MM.1S (cell line): ENCODE measurements at regions not wholly inside any gene's neighbourhood (a gene's known extent, or its start where the extent isn't known, plus 50 kb on each side); places are given as distances from the start of the nearest gene placed in this dataset.

Experiments
- DNase-seq: peaks from one replicate; pipeline ENCODE4 v3.0.0-alpha.2; 2015
- H2AFZ ChIP-seq: fragments of 300-600 bp; sonication (generic); 2 replicates; pipeline ENCODE4 v1.6.0; 2016; ENCODE audit warnings: antibody characterized with exemption, low read length
- H3F3A ChIP-seq: fragments of 300-600 bp; sonication (generic); 2 replicates; pipeline ENCODE4 v1.6.1; 2016; ENCODE audit warnings: mild to moderate bottlenecking, antibody characterized with exemption, low read length, moderate library complexity, mixed read lengths; ENCODE audit not compliant: insufficient read depth
- H3K27ac ChIP-seq: fragments of 300-600 bp; sonication (generic); 2 replicates; pipeline ENCODE4 v1.5.1; 2016; ENCODE audit warnings: mild to moderate bottlenecking, low read length
- H3K27me3 ChIP-seq: fragments of 300-600 bp; sonication (generic); replicated peaks from 2 replicates; pipeline ENCODE4 v1.6.0; 2016; ENCODE audit warnings: low read length; ENCODE audit not compliant: insufficient read depth
- H3K36me3 ChIP-seq: fragments of 300-600 bp; sonication (generic); replicated peaks from 2 replicates; pipeline ENCODE4 v1.6.1; 2016; ENCODE audit warnings: mild to moderate bottlenecking, low read length, mixed read lengths; ENCODE audit not compliant: insufficient read depth
- H3K4me1 ChIP-seq: fragments of 300-600 bp; sonication (generic); 2 replicates; pipeline ENCODE4 v1.6.1; 2016; ENCODE audit warnings: low read length, mixed read lengths
- H3K4me2 ChIP-seq: fragments of 300-600 bp; sonication (generic); 2 replicates; pipeline ENCODE4 v1.6.0; 2016; ENCODE audit warnings: low read depth, low read length
- H3K4me3 ChIP-seq: fragments of 300-600 bp; sonication (generic); 2 replicates; pipeline ENCODE4 v1.5.1; 2016; ENCODE audit warnings: low read length, mixed read lengths
- H3K79me2 ChIP-seq: fragments of 300-600 bp; sonication (generic); 2 replicates; pipeline ENCODE4 v1.6.1; 2016; ENCODE audit warnings: mixed run types, low read length, mixed read lengths
- H3K9ac ChIP-seq: fragments of 300-600 bp; sonication (generic); 2 replicates; pipeline ENCODE4 v1.6.1; 2016; ENCODE audit warnings: low read length, mixed read lengths
- H3K9me2 ChIP-seq: fragments of 300-600 bp; sonication (generic); replicated peaks from 2 replicates; pipeline ENCODE4 v1.6.1; 2016; ENCODE audit warnings: mild to moderate bottlenecking, low read length, mixed read lengths; ENCODE audit not compliant: insufficient read depth
- H3K9me3 ChIP-seq: fragments of 300-600 bp; sonication (generic); replicated peaks from 2 replicates; pipeline ENCODE4 v1.6.1; 2016; ENCODE audit warnings: mild to moderate bottlenecking, low read length, mixed read lengths; ENCODE audit not compliant: insufficient read depth
- H4K20me1 ChIP-seq: fragments of 300-600 bp; sonication (generic); 2 replicates; pipeline ENCODE4 v1.6.1; 2016; ENCODE audit warnings: mild to moderate bottlenecking, low read length, moderate library complexity, mixed read lengths; ENCODE audit not compliant: insufficient read depth
- EZH2 ChIP-seq: fragments of 300-600 bp; sonication (generic); optimal IDR thresholded peaks from 2 replicates; pipeline ENCODE3; 2017; ENCODE audit warnings: low read depth, mild to moderate bottlenecking, antibody characterized with exemption, low read length, mixed read lengths
- EZH2phosphoT487 ChIP-seq: fragments of 300-600 bp; sonication (generic); IDR thresholded peaks from 2 replicates; pipeline ENCODE4 v1.6.1; 2018; ENCODE audit warnings: antibody characterized with exemption, low read length
- TF ChIP-seq, protein P1 (sequence below): fragments of 300-600 bp; sonication (generic); IDR thresholded peaks from 2 replicates; pipeline ENCODE4 v1.5.1; 2016; ENCODE audit warnings: antibody characterized with exemption, low read length, mixed read lengths

DNA sequence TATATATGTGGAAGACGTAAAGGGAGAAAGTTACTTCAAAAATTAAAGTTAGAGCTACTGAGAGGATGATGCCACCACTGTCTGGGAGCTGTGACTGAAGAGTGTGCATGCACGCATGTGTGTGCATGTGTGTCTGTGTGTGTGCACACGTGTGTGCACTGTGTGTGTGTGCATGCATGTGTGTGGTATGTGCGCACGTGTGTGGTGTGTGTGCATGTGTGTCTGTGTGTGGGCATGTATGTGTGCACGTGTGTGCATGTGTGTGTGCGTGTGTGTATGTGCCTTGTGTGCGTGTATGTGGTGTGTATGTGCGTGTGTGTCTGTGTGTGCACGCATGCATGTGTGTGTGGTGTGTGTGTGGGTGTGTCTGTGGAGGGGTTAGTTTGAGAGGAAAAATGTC, 473.4 kb downstream of the CMPK2 start:
- Histone ChIP-seq H3K79me2 (no peaks in the 10 kb centered on the region), H3K4me1 (no peaks in the 10 kb centered on the region), H4K20me1 (no peaks in the 10 kb centered on the region), H3K4me2 (no peak overlapping the region), H3K36me3 (no peaks in the 10 kb centered on the region), H3K9ac (no peak overlapping the region), H3K9me2 (no peaks in the 10 kb centered on the region), H3K27me3 (no peaks in the 10 kb centered on the region), H2AFZ (no peak overlapping the region), H3K4me3 (no peak overlapping the region), H3K27ac (no peak overlapping the region), H3K9me3 (no peaks in the 10 kb centered on the region), H3F3A (no peaks in the 10 kb centered on the region)
- DNase-seq = no peak
- TF ChIP-seq, protein P1, sequence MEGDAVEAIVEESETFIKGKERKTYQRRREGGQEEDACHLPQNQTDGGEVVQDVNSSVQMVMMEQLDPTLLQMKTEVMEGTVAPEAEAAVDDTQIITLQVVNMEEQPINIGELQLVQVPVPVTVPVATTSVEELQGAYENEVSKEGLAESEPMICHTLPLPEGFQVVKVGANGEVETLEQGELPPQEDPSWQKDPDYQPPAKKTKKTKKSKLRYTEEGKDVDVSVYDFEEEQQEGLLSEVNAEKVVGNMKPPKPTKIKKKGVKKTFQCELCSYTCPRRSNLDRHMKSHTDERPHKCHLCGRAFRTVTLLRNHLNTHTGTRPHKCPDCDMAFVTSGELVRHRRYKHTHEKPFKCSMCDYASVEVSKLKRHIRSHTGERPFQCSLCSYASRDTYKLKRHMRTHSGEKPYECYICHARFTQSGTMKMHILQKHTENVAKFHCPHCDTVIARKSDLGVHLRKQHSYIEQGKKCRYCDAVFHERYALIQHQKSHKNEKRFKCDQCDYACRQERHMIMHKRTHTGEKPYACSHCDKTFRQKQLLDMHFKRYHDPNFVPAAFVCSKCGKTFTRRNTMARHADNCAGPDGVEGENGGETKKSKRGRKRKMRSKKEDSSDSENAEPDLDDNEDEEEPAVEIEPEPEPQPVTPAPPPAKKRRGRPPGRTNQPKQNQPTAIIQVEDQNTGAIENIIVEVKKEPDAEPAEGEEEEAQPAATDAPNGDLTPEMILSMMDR = no peak
- no peak for TF ChIP-seq EZH2
- no peak for TF ChIP-seq EZH2phosphoT487

DNA sequence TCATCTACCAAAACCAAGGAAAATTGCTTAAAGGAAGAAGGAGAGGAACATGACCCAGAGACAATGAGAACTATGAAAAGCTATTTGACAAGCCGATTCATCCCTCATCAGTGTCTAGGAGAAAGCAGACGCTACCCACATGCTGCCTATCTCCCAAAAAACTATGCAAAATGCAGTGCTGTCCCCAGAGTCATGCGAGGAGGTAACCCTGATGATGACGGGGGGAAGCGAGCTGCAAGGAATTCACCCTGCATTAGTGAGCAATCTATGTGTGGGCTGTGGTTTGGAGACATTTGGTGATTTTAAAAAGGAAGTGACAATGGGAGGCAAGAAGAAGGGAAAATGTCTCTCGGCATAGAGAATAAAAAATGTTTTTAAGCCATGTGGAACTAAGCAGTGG, 472.7 kb downstream of the CMPK2 start:
- Histone ChIP-seq H3F3A (no peaks in the 10 kb centered on the region), H3K4me1 (no peaks in the 10 kb centered on the region), H3K27me3 (no peaks in the 10 kb centered on the region), H3K79me2 (no peaks in the 10 kb centered on the region), H2AFZ (no peak overlapping the region), H3K27ac (no peak overlapping the region), H3K9me3 (no peaks in the 10 kb centered on the region), H4K20me1 (no peaks in the 10 kb centered on the region), H3K4me2 (no peak overlapping the region), H3K4me3 (no peak overlapping the region), H3K9ac (no peak overlapping the region), H3K9me2 (no peaks in the 10 kb centered on the region), H3K36me3 (no peaks in the 10 kb centered on the region)
- no peak for DNase-seq
- no peak for TF ChIP-seq EZH2
- TF ChIP-seq EZH2phosphoT487 = no peak
- TF ChIP-seq, protein P1 = no peak

DNA sequence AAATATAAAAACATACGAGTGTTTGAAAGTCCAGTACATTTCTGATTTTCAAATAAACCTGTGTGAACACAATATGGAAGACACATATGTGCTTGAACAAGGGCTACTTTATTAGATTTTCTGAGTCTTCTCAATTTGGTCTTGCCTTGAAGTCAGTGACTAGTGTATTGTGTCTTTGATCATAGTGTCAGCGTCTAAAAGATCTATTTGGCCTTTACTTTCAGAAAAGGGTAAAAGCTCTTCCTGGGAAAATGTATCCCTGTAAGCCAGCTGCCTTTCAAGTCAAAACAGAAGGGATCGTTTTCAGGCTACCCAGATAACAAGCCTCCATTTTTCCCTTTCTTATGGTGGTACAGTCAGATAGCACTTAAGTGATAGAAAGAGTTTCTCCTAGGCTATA, 471.9 kb downstream of the CMPK2 start:
- Histone ChIP-seq H3K27me3 (no peaks in the 10 kb centered on the region), H3K4me3 (no peak overlapping the region), H3K9ac (no peak overlapping the region), H4K20me1 (no peaks in the 10 kb centered on the region), H2AFZ (no peak overlapping the region), H3F3A (no peaks in the 10 kb centered on the region), H3K27ac (no peak overlapping the region), H3K36me3 (no peaks in the 10 kb centered on the region), H3K4me1 (no peaks in the 10 kb centered on the region), H3K4me2 (no peak overlapping the region), H3K79me2 (no peaks in the 10 kb centered on the region), H3K9me3 (no peaks in the 10 kb centered on the region), H3K9me2 (no peaks in the 10 kb centered on the region)
- no peak for DNase-seq
- no peak for TF ChIP-seq EZH2phosphoT487
- no peak for TF ChIP-seq EZH2
- TF ChIP-seq, protein P1 = no peak

DNA sequence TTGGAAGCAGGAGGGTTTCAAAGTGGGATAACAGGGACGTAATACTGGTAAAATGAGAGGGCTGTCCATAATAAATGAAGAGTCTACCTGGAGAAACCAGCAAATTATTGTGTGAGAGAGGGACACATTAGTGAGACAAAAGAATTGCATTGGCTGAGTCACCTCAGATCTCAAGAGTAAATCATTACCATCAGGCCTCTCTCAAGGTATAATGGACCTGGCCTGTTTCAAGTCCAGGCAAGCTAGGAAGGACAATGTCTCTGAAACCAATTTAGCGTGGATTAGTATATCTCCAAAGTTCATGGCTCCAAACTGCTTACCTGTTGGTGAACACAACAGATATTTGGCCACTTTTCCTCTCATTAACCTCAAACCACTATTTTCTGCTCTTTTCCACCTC, 471.4 kb downstream of the CMPK2 start:
- no peaks in the 10 kb centered on the region for H3K9me3 ChIP-seq
- no peaks in the 10 kb centered on the region for H4K20me1 ChIP-seq
- H3K4me1 ChIP-seq = no peaks in the 10 kb centered on the region
- no peak overlapping the region for H3K4me2 ChIP-seq
- H3K4me3 ChIP-seq = no peak overlapping the region
- H2AFZ ChIP-seq = no peak overlapping the region
- no peaks in the 10 kb centered on the region for H3F3A ChIP-seq
- H3K27me3 ChIP-seq = no peaks in the 10 kb centered on the region
- H3K36me3 ChIP-seq = no peaks in the 10 kb centered on the region
- H3K9ac ChIP-seq = no peak overlapping the region
- no peaks in the 10 kb centered on the region for H3K9me2 ChIP-seq
- H3K79me2 ChIP-seq = no peaks in the 10 kb centered on the region
- DNase-seq = no peak
- no peak overlapping the region for H3K27ac ChIP-seq
- TF ChIP-seq EZH2phosphoT487 (no peak), EZH2 (no peak)
- TF ChIP-seq, protein P1 = no peak
